ENCODE measurements at regions not wholly inside any gene's neighbourhood (a gene's known extent, or its start where the extent isn't known, plus 50 kb on each side); places are given as distances from the start of the nearest gene placed in this dataset.

DNA sequence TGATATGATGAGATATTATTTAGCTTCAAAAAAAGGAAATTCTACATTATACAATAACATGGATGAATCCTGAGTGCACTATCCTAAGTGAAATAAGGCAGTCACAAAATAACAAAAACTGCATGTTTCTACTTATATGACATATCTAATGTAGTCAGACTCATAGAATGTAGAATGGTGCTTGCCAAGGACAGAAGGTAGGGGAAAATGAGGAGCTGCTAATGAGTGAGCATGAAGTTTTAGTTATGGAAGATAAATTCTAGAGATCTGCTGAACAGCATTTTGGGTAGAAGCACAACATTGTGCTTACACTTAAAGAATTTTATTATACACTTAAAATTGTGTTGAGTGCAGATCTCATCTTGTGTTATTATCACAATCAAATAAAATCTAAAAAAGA, 812.4 kb downstream of the KCTD16 start:
- no peak overlapping the region for H3K27ac ChIP-seq
- TF ChIP-seq CTCF (IDR thresholded peaks at IDR 0.05) (no peak), ZFX (IDR thresholded peaks at IDR 0.05; ENCODE audit: borderline replicate concordance) (no peak)

DNA sequence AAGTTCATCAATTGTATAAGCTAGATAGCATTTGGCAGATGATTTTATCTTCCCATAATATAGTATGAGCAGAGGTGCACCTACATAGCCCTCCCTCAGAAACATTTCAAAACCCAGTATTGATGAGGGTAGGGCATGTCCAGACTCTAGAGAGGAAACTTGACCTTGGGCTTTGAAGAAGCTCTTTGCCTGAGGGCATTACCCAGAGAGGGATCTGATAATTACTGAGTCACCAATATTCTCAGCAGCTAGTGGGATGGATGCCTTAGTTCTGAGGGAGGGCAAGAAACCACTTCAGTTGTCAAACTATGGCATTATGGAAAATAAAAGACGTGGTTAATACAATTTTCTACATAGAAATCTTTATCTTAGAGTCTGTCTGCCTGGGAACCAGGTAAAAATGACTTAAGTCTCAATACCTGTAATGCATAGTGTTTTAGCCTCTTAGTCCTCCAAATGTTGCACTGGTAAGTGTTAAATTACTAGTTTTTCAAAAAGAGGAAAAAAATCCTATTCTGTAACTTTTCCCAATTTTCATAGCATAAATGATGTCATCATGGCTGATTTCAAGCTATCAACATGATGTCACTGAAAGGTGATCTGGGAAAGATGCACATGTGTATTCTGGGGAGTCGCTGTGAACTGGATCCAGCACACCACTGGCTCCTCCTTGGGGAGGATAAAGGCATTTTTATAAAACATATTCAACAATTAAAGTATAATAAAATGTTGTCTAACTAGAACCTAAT, 809.0 kb downstream of the KCTD16 start:
- TF ChIP-seq CTCF (IDR thresholded peaks at IDR 0.05) = no peak
- TF ChIP-seq ZFX (IDR thresholded peaks at IDR 0.05; ENCODE audit: borderline replicate concordance) = no peak
- H3K27ac ChIP-seq = no peak overlapping the region

GRCh38 chr5:144972317-144972716, 801.6 kb downstream of the KCTD16 start:
- H3K27ac ChIP-seq = no peak overlapping the region
- TF ChIP-seq ZFX (IDR thresholded peaks at IDR 0.05; ENCODE audit: borderline replicate concordance) (no peak), CTCF (IDR thresholded peaks at IDR 0.05) (no peak)

DNA sequence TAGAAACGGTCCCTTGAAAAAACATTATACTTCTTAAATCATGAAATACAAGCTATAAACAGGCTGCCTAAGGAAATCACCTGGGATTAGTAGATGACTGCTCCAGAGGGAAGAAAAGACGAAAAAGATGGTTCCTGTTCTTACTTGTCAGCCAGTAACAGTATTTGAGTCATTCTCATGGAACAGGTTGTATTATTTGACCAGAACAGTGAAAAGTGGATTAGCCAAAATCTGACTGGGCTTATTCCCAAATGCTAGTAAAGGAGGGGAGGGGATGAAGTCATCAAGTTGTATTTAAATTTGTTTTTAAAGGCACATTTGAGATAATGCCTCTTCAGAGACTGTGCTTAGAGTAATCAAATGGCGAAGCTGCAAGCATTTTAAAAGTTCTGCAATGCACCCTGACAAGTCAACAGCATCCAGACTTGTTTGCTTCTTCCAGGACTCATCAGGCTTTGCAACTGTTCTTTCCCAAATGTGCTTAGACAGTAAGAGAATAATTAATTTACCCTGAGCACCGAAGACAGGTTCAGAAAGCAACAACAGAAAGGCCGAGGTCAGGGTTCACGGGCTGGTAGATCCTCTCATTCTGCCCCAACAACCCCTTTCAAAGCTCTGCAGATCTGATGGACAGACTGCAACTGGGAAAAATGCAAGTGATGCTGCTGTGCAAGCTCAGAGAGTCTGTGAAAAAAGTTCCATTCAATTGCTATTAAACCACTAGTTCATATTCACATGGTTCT, 800.6 kb downstream of the KCTD16 start:
- TF ChIP-seq CTCF (IDR thresholded peaks at IDR 0.05) (no peak), ZFX (IDR thresholded peaks at IDR 0.05; ENCODE audit: borderline replicate concordance) (no peak)
- H3K27ac ChIP-seq = no peak overlapping the region

DNA sequence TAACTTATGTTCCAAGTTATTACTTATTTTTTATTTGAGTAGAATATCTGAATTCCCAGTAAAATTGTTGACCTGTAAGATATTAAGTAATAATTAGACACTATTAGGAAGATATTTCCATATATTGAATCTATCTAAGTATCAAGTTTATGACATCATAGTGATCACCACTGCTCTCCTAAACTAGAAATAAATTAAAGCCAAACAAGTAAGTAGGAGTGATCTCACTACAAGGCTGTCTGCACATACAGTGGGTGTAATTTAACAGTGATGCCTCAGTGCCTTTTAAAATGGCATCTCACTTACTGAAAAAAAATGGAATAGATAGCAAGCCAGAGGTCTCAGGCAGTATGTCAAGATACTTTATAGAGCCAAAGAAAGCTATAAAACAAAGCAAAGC, 789.6 kb downstream of the KCTD16 start:
- H3K27ac ChIP-seq = no peak overlapping the region
- TF ChIP-seq CTCF (IDR thresholded peaks at IDR 0.05) (no peak), ZFX (IDR thresholded peaks at IDR 0.05; ENCODE audit: borderline replicate concordance) (no peak)

- TF ChIP-seq CTCF (IDR thresholded peaks at IDR 0.05) (no peak), ZFX (IDR thresholded peaks at IDR 0.05; ENCODE audit: borderline replicate concordance) (no peak)
- no peak overlapping the region for H3K27ac ChIP-seq
Observed at GRCh38 chr5:144958002-144958401, 787.3 kb downstream of the KCTD16 start.

GRCh38 chr5:144950996-144951395, 780.3 kb downstream of the KCTD16 start:
- TF ChIP-seq ZFX (IDR thresholded peaks at IDR 0.05; ENCODE audit: borderline replicate concordance) = no peak
- TF ChIP-seq CTCF (IDR thresholded peaks at IDR 0.05) = no peak
- H3K27ac ChIP-seq = no peak overlapping the region

Measured in 22Rv1 (cell line).